H1 (cell line): ENCODE measurements at regions not wholly inside any gene's neighbourhood (a gene's known extent, or its start where the extent isn't known, plus 50 kb on each side); places are given as distances from the start of the nearest gene placed in this dataset.
"Not testable (repeated sequence)": the region's sequence is repeated elsewhere in the genome, so short reads cannot be mapped to it uniquely, and the experiment has no call there.

Experiments used
- CTCF ChIA-PET: fragments of 300-600 bp; sonication (Branson Sonifier 250); formaldehyde crosslinking; loops from one replicate; lab custom pipeline; 2021; ENCODE audit not compliant: partially characterized antibody; lab: Charles Lee
- POLR2A ChIA-PET: fragments of 300-600 bp; sonication (Branson Sonifier 250); formaldehyde crosslinking; loops from one replicate; lab custom pipeline; 2021; ENCODE audit warnings: inconsistent platforms; ENCODE audit not compliant: partially characterized antibody; lab: Charles Lee
- DNase-seq, 2 experiments: peaks; one replicate each; pipeline versions ENCODE4 v3.0.0 to v3.0.0-alpha.2; 2010 to 2022; ENCODE audit warnings: low spot score in 2 of 2, low read depth in 1 of 2, mixed read lengths in 1 of 2
- FAIRE-seq: peaks from 2 replicates; lab custom pipeline; 2011; peaks lifted over from hg19 to GRCh38; lab: Jason Lieb, UNC
- H2AFZ ChIP-seq: 2 replicates; pipeline ENCODE4 v1.8.1; 2012; ENCODE audit warnings: low read length, inconsistent platforms
- H2AK5ac ChIP-seq: 2 replicates; pipeline ENCODE4 v1.6.1; 2013; ENCODE audit warnings: low read depth, low read length
- H2BK120ac ChIP-seq: replicated peaks from 2 replicates; pipeline ENCODE3; 2013; ENCODE audit warnings: low read depth, low read length, inconsistent platforms
- H2BK12ac ChIP-seq: 2 replicates; pipeline ENCODE4 v1.6.1; 2013; ENCODE audit warnings: low read depth, low read length
- H2BK15ac ChIP-seq: 2 replicates; pipeline ENCODE4 v1.6.1; 2013; ENCODE audit warnings: low read length
- H2BK20ac ChIP-seq: 2 replicates; pipeline ENCODE4 v1.6.1; 2013; ENCODE audit warnings: low read length
- H2BK5ac ChIP-seq: 2 replicates; pipeline ENCODE4 v1.6.1; 2013; ENCODE audit warnings: low read depth, low read length
- H3K14ac ChIP-seq: 2 replicates; pipeline ENCODE4 v1.6.1; 2013; ENCODE audit warnings: inconsistent platforms; ENCODE audit not compliant: insufficient read length
- H3K18ac ChIP-seq: 2 replicates; pipeline ENCODE4 v1.6.1; 2013; ENCODE audit warnings: low read length; ENCODE audit errors: extremely low read depth
- H3K23ac ChIP-seq: 2 replicates; pipeline ENCODE4 v1.6.1; 2013; ENCODE audit warnings: inconsistent platforms; ENCODE audit not compliant: insufficient read length
- H3K23me2 ChIP-seq: 2 replicates; pipeline ENCODE4 v1.6.1; 2013; ENCODE audit warnings: low read depth, low read length
- H3K27ac ChIP-seq: 2 replicates; pipeline ENCODE4 v1.6.1; 2011; ENCODE audit warnings: low read depth, low read length, inconsistent platforms
- H3K27me3 ChIP-seq, 4 experiments: replicated peaks in 1 of 4; 1 replicate in 1 of 4; 2 replicates in 3 of 4; pipeline versions ENCODE4 v1.6.1 to v1.8.1; 2011 to 2013; ENCODE audit warnings: low read length in 3 of 4, mild to moderate bottlenecking in 3 of 4, inconsistent platforms in 2 of 4, mixed read lengths in 2 of 4, moderate library complexity in 1 of 4; ENCODE audit not compliant: control insufficient read depth in 3 of 4, insufficient read depth in 3 of 4; ENCODE audit errors: extremely low read depth in 1 of 4
- H3K36me3 ChIP-seq, 4 experiments: 2 replicates each; pipeline versions ENCODE4 v1.6.1 to v1.8.1; 2011 to 2013; ENCODE audit warnings: mild to moderate bottlenecking in 4 of 4, low read length in 3 of 4, moderate library complexity in 2 of 4, control low read depth in 1 of 4, inconsistent platforms in 1 of 4; ENCODE audit not compliant: insufficient read depth in 4 of 4, control insufficient read depth in 2 of 4
- H3K4ac ChIP-seq: replicated peaks from 2 replicates; pipeline ENCODE3; 2013; ENCODE audit warnings: low read length, low read depth, mixed read lengths, inconsistent platforms; ENCODE audit not compliant: insufficient read length
- H3K4me1 ChIP-seq, 4 experiments: replicated peaks in 1 of 4; 1 replicate in 1 of 4; 2 replicates in 3 of 4; pipeline versions ENCODE4 v1.6.1 to v1.8.1; 2011 to 2013; ENCODE audit warnings: low read length in 3 of 4, inconsistent platforms in 2 of 4, mixed read lengths in 1 of 4; ENCODE audit not compliant: insufficient read depth in 4 of 4, control insufficient read depth in 3 of 4
- H3K4me2 ChIP-seq, 2 experiments: 2 replicates each; pipeline versions ENCODE4 v1.6.1 to v1.8.1; 2011 to 2013; ENCODE audit warnings: low read depth in 2 of 2, low read length in 2 of 2, control low read depth in 1 of 2, inconsistent platforms in 1 of 2, mild to moderate bottlenecking in 1 of 2; ENCODE audit not compliant: insufficient read depth in 1 of 2
- H3K4me3 ChIP-seq, 4 experiments: fragments of 200-600, 300-600 bp in 1 of 4; sonication (generic), shearing (Covaris generic), sonication (Bioruptor Twin) in 1 of 4; 2 replicates each; pipeline versions ENCODE4 v1.5.1 to v1.8.1; 2011 to 2016; ENCODE audit warnings: low read length in 4 of 4, low read depth in 3 of 4, control low read depth in 2 of 4, inconsistent platforms in 2 of 4, mild to moderate bottlenecking in 2 of 4, mixed read lengths in 1 of 4, moderate library complexity in 1 of 4; ENCODE audit not compliant: insufficient read depth in 2 of 4; ENCODE audit errors: extremely low read depth in 1 of 4
- H3K56ac ChIP-seq: replicated peaks from 2 replicates; pipeline ENCODE3; 2013; ENCODE audit warnings: low read depth, mild to moderate bottlenecking, mixed read lengths, low read length, inconsistent platforms; ENCODE audit not compliant: insufficient read length
- H3K79me1 ChIP-seq: 2 replicates; pipeline ENCODE4 v1.6.1; 2013; ENCODE audit warnings: low read depth, low read length, control low read depth
- H3K79me2 ChIP-seq, 2 experiments: 2 replicates each; pipeline versions ENCODE4 v1.6.1 to v1.8.1; 2012 to 2013; ENCODE audit warnings: low read length in 2 of 2, mild to moderate bottlenecking in 2 of 2, inconsistent platforms in 1 of 2; ENCODE audit not compliant: insufficient read depth in 2 of 2, control insufficient read depth in 1 of 2
- H3K9ac ChIP-seq, 4 experiments: replicated peaks in 1 of 4; 1 replicate in 1 of 4; 2 replicates in 3 of 4; pipeline versions ENCODE4 v1.6.1 to v1.8.1; 2011 to 2013; ENCODE audit warnings: low read depth in 3 of 4, low read length in 3 of 4, control low read depth in 2 of 4, mild to moderate bottlenecking in 2 of 4, moderate library complexity in 2 of 4, inconsistent platforms in 1 of 4; ENCODE audit errors: extremely low read depth in 1 of 4
- H3K9me3 ChIP-seq, 2 experiments: 2 replicates each; pipeline versions ENCODE4 v1.6.1 to v1.8.1; 2012 to 2013; ENCODE audit warnings: mild to moderate bottlenecking in 2 of 2, moderate library complexity in 2 of 2, control low read depth in 1 of 2, inconsistent platforms in 1 of 2, low read depth in 1 of 2, low read length in 1 of 2, mixed read lengths in 1 of 2; ENCODE audit not compliant: insufficient read depth in 2 of 2
- H4K20me1 ChIP-seq, 2 experiments: replicated peaks in 1 of 2; 2 replicates each; pipeline versions ENCODE3 to v1.8.1; 2011 to 2013; ENCODE audit warnings: inconsistent platforms in 2 of 2, low read length in 2 of 2, mild to moderate bottlenecking in 1 of 2; ENCODE audit not compliant: insufficient read depth in 2 of 2, control insufficient read depth in 1 of 2
- H4K5ac ChIP-seq: 2 replicates; pipeline ENCODE4 v1.6.1; 2013; ENCODE audit warnings: low read length, low read depth, mixed read lengths, inconsistent platforms; ENCODE audit not compliant: insufficient read length
- H4K8ac ChIP-seq: 2 replicates; pipeline ENCODE4 v1.8.0; 2013; ENCODE audit warnings: mild to moderate bottlenecking, moderate library complexity, low read length, inconsistent platforms; ENCODE audit not compliant: insufficient read depth; ENCODE audit errors: extremely low read depth
- H4K91ac ChIP-seq: replicated peaks from 2 replicates; pipeline ENCODE3; 2013; ENCODE audit warnings: low read length, mixed read lengths, inconsistent platforms; ENCODE audit not compliant: insufficient read length
- WGBS, 2 experiments: shearing (Covaris generic) in 1 of 2; methylation state at CpG; one replicate each; pipeline versions ENCODE4 v1.1.6 to v1.1.7; 2013 to 2015; ENCODE audit warnings: low lambda C conversion rate in 2 of 2, mixed read lengths in 2 of 2, inconsistent platforms in 1 of 2, low coverage in 1 of 2, missing lambda C conversion rate in 1 of 2; ENCODE audit not compliant: insufficient replicate concordance in 2 of 2, insufficient coverage in 1 of 2, insufficient read length in 1 of 2; ENCODE audit errors: extremely low coverage in 1 of 2, missing lambda C conversion rate in 1 of 2; 5-methylcytosine and 5-hydroxymethylcytosine counted together

GRCh38 chr9:41658116-41658515 is 469.0 kb upstream of the ZNG1F start:
- DNase-seq, H2BK120ac ChIP-seq, H3K9me3 ChIP-seq, H3K36me3 ChIP-seq, H4K8ac ChIP-seq, H3K9ac ChIP-seq, H3K4me3 ChIP-seq, H3K23ac ChIP-seq, FAIRE-seq, H4K5ac ChIP-seq, H4K91ac ChIP-seq, CTCF ChIA-PET, H3K4ac ChIP-seq, H3K23me2 ChIP-seq, POLR2A ChIA-PET, H3K27ac ChIP-seq, H3K27me3 ChIP-seq, H4K20me1 ChIP-seq, H3K79me1 ChIP-seq, H2BK12ac ChIP-seq, H3K4me1 ChIP-seq, H2BK5ac ChIP-seq, H3K18ac ChIP-seq, H3K56ac ChIP-seq, H2AK5ac ChIP-seq, H2BK20ac ChIP-seq, H2AFZ ChIP-seq, H3K79me2 ChIP-seq, H3K14ac ChIP-seq, H2BK15ac ChIP-seq, H3K4me2 ChIP-seq: not testable (repeated sequence)
- WGBS, 2 experiments, result 100% methylated on average over 2 of the region's 2 CpGs; no CpG with 5 or more reads in 1 of the 2 experiments

- H3K27ac ChIP-seq, H2BK20ac ChIP-seq, H4K8ac ChIP-seq, H2BK12ac ChIP-seq, H3K56ac ChIP-seq, H4K20me1 ChIP-seq, FAIRE-seq, H2AFZ ChIP-seq, H3K9me3 ChIP-seq, H3K4me3 ChIP-seq, H3K79me2 ChIP-seq, H3K27me3 ChIP-seq, H4K91ac ChIP-seq, H3K4me1 ChIP-seq, H3K18ac ChIP-seq, H3K36me3 ChIP-seq, H3K23ac ChIP-seq, H3K4ac ChIP-seq, H2BK120ac ChIP-seq, H3K4me2 ChIP-seq, H3K79me1 ChIP-seq, CTCF ChIA-PET, H3K23me2 ChIP-seq, H3K9ac ChIP-seq, H3K14ac ChIP-seq, H2BK5ac ChIP-seq, H2AK5ac ChIP-seq, DNase-seq, H2BK15ac ChIP-seq, H4K5ac ChIP-seq, POLR2A ChIA-PET: not testable (repeated sequence)
- 71% methylated on average over 1 of the region's 2 CpGs; no CpG with 5 or more reads in 1 of the 2 experiments for WGBS, 2 experiments
Observed at GRCh38 chr9:41657141-41657540, 468.0 kb upstream of the ZNG1F start.
